A673 (cell line): ENCODE measurements at regions not wholly inside any gene's neighbourhood (a gene's known extent, or its start where the extent isn't known, plus 50 kb on each side); places are given as distances from the start of the nearest gene placed in this dataset.

Experiments
- BruUV-seq: library from RNA; stranded (reverse); fragments of 400-500 nt; replicated peaks from 2 replicates; lab custom pipeline; 2021; lab: Mats Ljungman, UMichigan
- CTCF ChIA-PET: fragments of 300-600 bp; sonication (Branson Sonifier 250); formaldehyde crosslinking; loops from one replicate; lab custom pipeline; 2022; ENCODE audit warnings: antibody characterized with exemption; lab: Charles Lee
- POLR2A ChIA-PET: fragments of 300-600 bp; sonication (Branson Sonifier 250); formaldehyde crosslinking; loops from one replicate; lab custom pipeline; 2022; ENCODE audit warnings: antibody characterized with exemption; ENCODE audit not compliant: low non-redundant PET; lab: Charles Lee
- DNase-seq: peaks from one replicate; pipeline ENCODE4 v3.0.0-alpha.2; 2015; ENCODE audit warnings: low spot score
- H3K27ac ChIP-seq: fragments of 200-600 bp; sonication (generic); 2 replicates; pipeline ENCODE4 v1.5.1; 2016; ENCODE audit warnings: mixed run types, low read depth, mild to moderate bottlenecking, mixed read lengths, antibody characterized with exemption, low read length; ENCODE audit not compliant: poor library complexity, severe bottlenecking
- H3K27me3 ChIP-seq: fragments of 200-600 bp; sonication (generic); replicated peaks from 2 replicates; pipeline ENCODE4 v1.6.1; 2017; ENCODE audit warnings: mixed run types, low read depth, mild to moderate bottlenecking, mixed read lengths, antibody characterized with exemption, low read length; ENCODE audit not compliant: insufficient read depth, poor library complexity
- H3K36me3 ChIP-seq: fragments of 200-600 bp; sonication (generic); 2 replicates; pipeline ENCODE4 v1.6.1; 2016; ENCODE audit warnings: mixed run types, mild to moderate bottlenecking, mixed read lengths, antibody characterized with exemption, low read length; ENCODE audit not compliant: insufficient read depth, poor library complexity, severe bottlenecking
- H3K4me1 ChIP-seq: fragments of 200-600 bp; sonication (generic); 2 replicates; pipeline ENCODE4 v1.6.1; 2017; ENCODE audit warnings: mixed run types, mild to moderate bottlenecking, mixed read lengths, antibody characterized with exemption, low read length; ENCODE audit not compliant: insufficient read depth, poor library complexity, severe bottlenecking
- H3K4me3 ChIP-seq: fragments of 200-600 bp; sonication (generic); 2 replicates; pipeline ENCODE4 v1.5.1; 2016; ENCODE audit warnings: low read depth, mixed run types, mild to moderate bottlenecking, mixed read lengths, low read length; ENCODE audit not compliant: poor library complexity, severe bottlenecking
- H3K9me3 ChIP-seq: fragments of 200-600 bp; sonication (generic); 2 replicates; pipeline ENCODE4 v1.6.1; 2016; ENCODE audit warnings: mixed run types, low read depth, mild to moderate bottlenecking, mixed read lengths, antibody characterized with exemption, low read length; ENCODE audit not compliant: poor library complexity, severe bottlenecking
- CTCF ChIP-seq: fragments of 300-800, 200-600 bp; sonication (generic); conservative IDR thresholded peaks from 2 replicates; pipeline ENCODE4 v1.5.1; 2017; ENCODE audit warnings: low read depth, mild to moderate bottlenecking, antibody characterized with exemption, low read length, moderate library complexity, mixed read lengths
- EZH2 ChIP-seq: fragments of 200-600 bp; sonication (generic); IDR thresholded peaks from 2 replicates; pipeline ENCODE4 v1.6.1; 2017; ENCODE audit warnings: borderline replicate concordance, low read depth, mild to moderate bottlenecking, mixed read lengths, antibody characterized with exemption, low read length; ENCODE audit not compliant: poor library complexity, severe bottlenecking
- intact Hi-C: fragments of 100-400 bp; cut with micrococcal nuclease; formaldehyde crosslinking; loops from one replicate; pipeline ENCODE4 v1.10.0; 2022; ENCODE audit not compliant: unreplicated experiment

- intact Hi-C loops, result no loop called here
Measured at GRCh38 chr5:130331332-130331731, 427.1 kb downstream of the CHSY3 start.

GRCh38 chr5:130324953-130325671, 420.8 kb downstream of the CHSY3 start:
- no peak for TF ChIP-seq EZH2
- no peak for TF ChIP-seq CTCF
- intact Hi-C loops, result no loop called here

More at GRCh38 chr5:130331332-130331731, 427.1 kb downstream of the CHSY3 start:
- no peak overlapping the region for H3K27ac ChIP-seq
- no peaks in the 10 kb centered on the region for H3K9me3 ChIP-seq
- no peaks in the 10 kb centered on the region for H3K36me3 ChIP-seq
- H3K4me1 ChIP-seq, result no peaks in the 10 kb centered on the region
- H3K4me3 ChIP-seq, result no peak overlapping the region
- no peak for TF ChIP-seq CTCF
- TF ChIP-seq EZH2, result no peak
- no TSS peak for BruUV-seq
- ChIA-PET CTCF (no interaction called here), POLR2A (no interaction called here)
- no peaks in the 10 kb centered on the region for H3K27me3 ChIP-seq
- DNase-seq, result no peak

DNA sequence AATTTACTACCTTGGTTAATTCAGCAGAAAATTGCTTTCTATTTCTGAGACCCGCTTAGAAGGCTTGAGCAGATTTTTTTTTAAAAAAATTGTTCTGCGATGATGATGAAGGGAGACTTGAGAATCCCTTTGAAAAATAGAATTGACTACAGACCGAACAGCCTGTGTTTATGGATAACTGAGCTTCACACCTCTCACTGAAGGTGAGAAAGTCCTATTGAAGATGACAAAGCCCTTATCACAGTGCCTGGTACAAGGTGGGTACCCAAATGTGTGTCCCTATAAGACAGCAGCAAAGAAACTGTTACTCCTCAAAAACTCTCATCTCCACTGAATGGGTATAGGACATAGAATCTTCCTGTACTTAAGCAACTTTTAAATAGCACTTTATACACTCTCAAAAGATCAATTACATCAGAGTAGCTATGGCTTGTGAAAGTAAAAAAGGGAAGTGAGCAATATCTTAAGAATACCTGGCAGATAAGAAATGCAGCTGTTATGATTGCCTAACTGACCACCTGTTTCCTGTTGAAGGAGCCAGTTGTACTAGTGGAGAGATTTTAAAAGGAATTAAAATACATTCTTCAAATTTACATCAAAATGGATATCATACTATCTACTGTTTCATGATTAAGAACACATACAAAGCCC, 419.7 kb downstream of the CHSY3 start:
- Histone ChIP-seq H3K27me3 (no peaks in the 10 kb centered on the region), H3K4me3 (no peak overlapping the region), H3K27ac (no peak overlapping the region), H3K4me1 (no peaks in the 10 kb centered on the region), H3K36me3 (no peaks in the 10 kb centered on the region), H3K9me3 (no peaks in the 10 kb centered on the region)
- ChIA-PET CTCF (no interaction called here), POLR2A (no interaction called here)
- TF ChIP-seq CTCF, result no peak
- no peak for TF ChIP-seq EZH2
- DNase-seq, result no peak
- no TSS peak for BruUV-seq
- intact Hi-C loops, result no loop called here

More at GRCh38 chr5:130324953-130325671, 420.8 kb downstream of the CHSY3 start:
- no peaks in the 10 kb centered on the region for H3K36me3 ChIP-seq
- no peak overlapping the region for H3K4me3 ChIP-seq
- no peak for DNase-seq
- H3K9me3 ChIP-seq, result no peaks in the 10 kb centered on the region
- no TSS peak for BruUV-seq
- ChIA-PET POLR2A (no interaction called here), CTCF (no interaction called here)
- no peak overlapping the region for H3K27ac ChIP-seq
- no peaks in the 10 kb centered on the region for H3K27me3 ChIP-seq
- no peaks in the 10 kb centered on the region for H3K4me1 ChIP-seq
